GM18873 (cell line): ENCODE measurements at regions not wholly inside any gene's neighbourhood (a gene's known extent, or its start where the extent isn't known, plus 50 kb on each side); places are given as distances from the start of the nearest gene placed in this dataset.

Experiments used
- ATAC-seq: cut with Tn5 transposase; IDR thresholded peaks from one replicate; pipeline ENCODE4 v1.9.1; 2021; ENCODE audit warnings: mild to moderate bottlenecking, moderate library complexity, moderate number of reproducible peaks; ENCODE audit not compliant: unreplicated experiment, low FRiP score

DNA sequence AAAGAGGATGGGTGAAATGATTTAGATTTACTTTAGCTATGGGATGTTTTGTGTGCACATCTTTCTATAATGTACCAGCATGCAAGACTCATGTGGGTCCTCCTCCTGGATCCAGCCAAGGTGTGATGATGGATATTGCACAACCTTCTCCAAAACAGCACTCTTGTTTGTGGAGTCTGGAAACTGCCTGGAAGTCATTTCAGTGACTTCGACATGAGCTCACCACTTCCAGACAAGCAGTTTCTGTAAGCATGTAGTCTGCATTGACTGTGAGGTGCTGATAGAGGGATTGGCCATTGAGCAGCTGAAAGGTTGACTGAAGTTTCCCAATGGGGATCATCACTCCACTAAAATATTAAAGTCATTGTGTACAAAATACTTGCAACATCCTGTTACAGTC, 154.0 kb downstream of the TRIB2 start:
- no peak for ATAC-seq

DNA sequence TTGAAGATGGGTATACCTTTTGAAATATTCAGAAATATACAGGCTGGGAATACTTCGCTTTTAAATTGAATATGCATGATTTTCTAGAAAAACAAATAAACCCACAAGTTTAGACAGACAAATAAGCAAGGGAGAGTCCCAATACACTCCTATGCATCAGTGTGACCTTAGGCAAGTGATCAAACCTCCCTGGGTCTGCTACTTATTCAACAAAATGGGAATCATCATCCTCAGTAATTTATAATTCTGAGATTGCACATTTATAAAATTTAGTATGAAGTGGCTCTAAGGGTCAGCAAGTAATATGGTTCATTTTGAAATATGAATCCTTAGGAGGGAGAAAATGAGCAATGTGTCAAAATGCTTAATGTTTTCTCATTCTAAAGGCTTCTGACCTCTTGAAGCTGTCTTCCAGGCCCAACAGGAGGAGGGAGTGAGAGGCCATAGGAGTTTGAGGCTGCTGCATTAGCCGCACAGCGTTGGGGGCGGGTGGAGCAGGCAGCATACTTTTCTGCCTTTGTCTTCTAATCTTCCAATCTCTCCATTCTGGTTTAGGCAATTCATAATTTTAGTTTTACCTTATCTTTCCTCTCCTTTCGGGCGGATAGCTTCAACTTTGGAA, 155.1 kb downstream of the TRIB2 start:
- no peak for ATAC-seq

- ATAC-seq: no peak
Measured at GRCh38 chr2:12877761-12878160, 161.0 kb downstream of the TRIB2 start.

DNA sequence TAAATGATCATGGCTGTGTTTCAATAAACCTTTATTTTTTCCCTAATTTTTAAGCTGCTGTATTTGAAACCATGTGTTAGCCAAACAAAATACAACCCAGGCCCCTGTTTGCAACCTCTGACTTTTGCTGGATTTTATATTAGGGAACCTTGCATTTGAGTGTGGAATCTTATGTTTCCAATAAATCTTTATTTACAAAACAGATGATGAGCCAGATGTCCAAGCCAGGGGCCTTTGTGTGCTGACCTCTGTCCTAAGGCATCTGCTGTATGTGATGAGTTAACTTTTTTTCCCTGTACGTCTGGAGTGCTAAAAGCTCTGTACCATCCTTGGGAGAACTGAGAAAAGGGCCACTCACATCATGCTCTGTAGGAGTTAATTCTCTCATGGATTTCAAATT, 162.9 kb downstream of the TRIB2 start:
- ATAC-seq: no peak

DNA sequence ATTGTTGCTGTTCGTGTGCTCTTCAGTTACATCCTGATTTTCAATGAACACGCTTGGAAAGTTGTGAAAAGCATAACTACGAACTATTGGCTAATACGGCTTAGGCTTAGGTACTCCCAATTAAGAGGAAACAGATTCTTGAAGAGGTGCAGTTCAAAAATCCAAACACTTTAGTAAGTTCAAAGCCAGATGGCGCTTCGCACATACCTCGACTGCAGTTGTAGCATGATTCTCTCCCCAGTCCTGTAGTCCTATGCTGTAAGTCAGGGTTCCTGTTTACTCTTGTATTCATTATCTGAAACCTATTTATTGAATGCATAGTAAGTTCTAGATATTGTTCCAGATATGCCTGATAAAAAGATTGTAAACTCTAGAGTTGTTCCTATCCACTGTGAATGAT, 165.2 kb downstream of the TRIB2 start:
- no peak for ATAC-seq

- no peak for ATAC-seq
Measured at GRCh38 chr2:12882393-12882792, 165.7 kb downstream of the TRIB2 start.

- ATAC-seq: no peak
Measured at GRCh38 chr2:12883906-12884305, 167.2 kb downstream of the TRIB2 start.

GRCh38 chr2:12884713-12885282, 168.1 kb downstream of the TRIB2 start:
- no peak for ATAC-seq

DNA sequence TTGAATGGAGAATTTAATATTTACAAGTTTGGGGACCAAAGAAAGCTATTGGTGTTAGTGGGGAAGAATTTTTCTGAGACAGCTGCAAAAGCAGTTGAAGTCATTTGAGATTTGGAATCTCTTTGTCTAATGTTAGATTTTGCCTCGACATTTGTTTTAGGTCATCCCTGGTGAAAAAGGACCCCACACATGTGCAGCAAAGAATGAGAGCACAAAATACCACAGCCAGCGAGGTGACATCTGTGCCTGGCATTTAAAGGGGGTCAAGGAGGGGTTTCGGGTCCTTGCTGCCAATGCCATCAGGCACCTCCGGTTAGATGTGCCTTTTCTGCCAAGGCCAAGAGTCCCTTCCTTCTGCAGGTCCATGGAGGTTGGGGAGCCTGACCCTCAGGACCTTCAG, 173.3 kb downstream of the TRIB2 start:
- no peak for ATAC-seq

GRCh38 chr2:12890481-12890991, 173.8 kb downstream of the TRIB2 start:
- no peak for ATAC-seq

DNA sequence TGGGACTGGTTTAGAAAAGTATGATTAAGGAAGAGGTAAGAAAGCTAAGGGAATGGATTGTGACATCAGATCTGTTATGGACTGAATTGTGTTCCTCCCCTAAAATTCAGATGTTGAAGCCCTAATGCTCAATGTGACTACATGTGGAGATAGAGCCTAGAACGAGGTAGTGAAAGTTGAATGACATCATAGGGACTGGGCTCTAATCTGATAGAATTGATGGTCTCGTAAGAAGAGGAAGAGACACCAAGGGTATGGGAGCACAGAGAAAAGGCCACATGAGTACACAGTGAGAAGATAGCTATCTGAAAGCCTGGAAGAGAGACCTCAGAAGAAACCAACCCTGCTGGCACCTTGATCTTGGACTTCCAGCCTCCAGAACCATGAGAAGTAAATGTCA, 178.3 kb downstream of the TRIB2 start:
- ATAC-seq: no peak

- no peak for ATAC-seq
Measured at GRCh38 chr2:12896318-12896982, 179.7 kb downstream of the TRIB2 start.

- no peak for ATAC-seq
Measured at GRCh38 chr2:12897181-12897580, 180.4 kb downstream of the TRIB2 start.

DNA sequence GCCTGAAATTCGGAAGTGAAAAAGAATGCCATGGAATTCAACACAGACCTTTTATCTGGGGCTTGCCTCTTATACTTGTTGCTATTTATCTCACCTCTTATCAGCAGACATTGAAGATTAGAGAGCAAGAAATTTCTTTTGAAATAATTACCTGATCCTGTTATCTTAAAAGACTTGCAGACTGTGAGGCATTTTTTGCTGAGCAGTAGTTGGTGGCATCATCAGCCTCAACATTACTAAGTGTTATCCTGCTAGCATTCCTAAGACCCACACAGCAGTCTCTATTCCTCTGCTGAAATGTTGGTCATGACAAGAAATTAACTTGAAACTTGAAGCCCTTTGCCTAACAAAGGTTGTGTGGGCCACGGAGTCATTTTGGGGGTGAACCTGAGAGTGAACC, 186.5 kb downstream of the TRIB2 start:
- no peak for ATAC-seq

- ATAC-seq: no peak
Measured at GRCh38 chr2:12910431-12910830, 193.7 kb downstream of the TRIB2 start.

GRCh38 chr2:12915787-12916186, 199.1 kb downstream of the TRIB2 start:
- no peak for ATAC-seq

DNA sequence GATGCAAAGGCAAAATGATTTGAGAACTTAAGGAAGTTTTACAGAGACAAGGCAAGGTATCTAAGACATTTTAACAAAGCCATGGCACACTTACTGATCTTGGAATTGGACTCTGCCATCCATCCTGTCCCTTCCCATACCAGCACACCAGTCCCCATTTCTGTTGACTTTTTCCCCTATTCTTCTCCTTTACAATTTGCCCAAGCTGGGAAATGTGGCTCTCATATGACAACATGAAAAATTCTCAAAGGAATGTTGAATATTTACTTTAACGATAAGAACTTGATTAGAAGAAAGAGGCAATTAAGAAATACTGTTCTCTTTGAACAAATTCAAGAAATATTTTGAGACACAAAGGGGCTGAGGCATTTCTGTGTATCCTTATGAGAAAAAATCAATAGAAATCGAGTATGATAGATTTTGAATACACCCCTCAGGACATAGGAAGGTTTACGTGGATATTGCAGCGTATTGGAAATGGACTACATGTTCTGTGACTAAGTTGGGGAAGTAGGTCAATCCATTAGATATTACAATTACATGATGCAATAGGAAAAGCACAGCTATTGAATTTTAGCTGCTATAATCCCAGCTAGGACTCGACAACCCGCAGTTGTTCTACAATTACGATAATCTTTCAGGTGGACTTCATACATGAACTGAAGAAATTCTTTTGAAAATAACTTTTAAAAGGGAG, 201.6 kb downstream of the TRIB2 start:
- ATAC-seq: no peak

DNA sequence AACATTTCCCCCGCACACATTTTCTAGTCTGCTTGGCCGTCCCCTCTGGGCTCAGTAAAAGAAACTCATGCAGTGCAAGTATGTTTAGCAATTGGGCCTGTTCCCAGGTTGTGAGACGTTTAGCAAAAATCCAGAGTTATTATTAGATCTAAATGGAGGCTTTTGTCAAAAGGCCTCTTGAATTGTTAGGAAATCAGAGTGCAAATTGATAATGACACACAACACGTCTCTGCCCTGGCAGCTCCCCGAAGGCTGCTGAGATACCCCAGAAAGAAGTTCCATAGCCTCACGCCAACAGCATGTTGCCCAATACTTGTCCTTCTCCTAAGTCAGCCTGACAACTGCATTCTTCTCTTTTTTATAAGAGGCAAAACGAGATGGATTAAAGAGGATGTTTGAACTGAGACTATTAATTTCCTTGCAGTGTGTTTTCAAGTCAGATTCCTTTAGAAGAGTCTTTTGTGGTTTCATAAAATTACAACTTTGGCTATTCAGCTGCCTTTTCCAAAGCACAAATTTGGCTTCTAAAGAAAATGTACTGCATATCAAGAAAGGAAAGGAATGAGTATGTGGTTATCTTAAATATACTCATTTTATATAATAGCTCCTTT, 202.2 kb downstream of the TRIB2 start:
- ATAC-seq: no peak

DNA sequence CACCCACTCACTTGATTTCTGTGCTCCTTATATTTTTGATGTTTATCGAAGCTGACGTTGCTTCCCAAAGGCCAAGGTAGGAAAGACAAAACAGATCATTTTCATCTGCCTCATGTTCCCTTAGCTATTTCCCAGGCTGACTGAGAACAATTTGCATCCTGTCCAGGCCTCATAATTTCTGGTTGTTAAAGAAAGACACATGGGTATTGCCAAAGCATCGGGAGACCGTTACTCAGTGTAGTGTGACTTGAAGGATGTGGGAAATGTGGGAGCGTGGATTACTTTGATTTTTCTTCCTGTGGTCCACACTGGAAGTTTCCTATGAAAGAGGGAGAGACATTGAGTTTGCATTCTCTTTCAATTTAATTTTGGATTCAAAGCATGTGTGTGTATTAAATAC, 204.6 kb downstream of the TRIB2 start:
- ATAC-seq: no peak

- ATAC-seq: no peak
Measured at GRCh38 chr2:12923907-12924610, 207.3 kb downstream of the TRIB2 start.
